H54 (cell line): ENCODE measurements at regions not wholly inside any gene's neighbourhood (a gene's known extent, or its start where the extent isn't known, plus 50 kb on each side); places are given as distances from the start of the nearest gene placed in this dataset.
"Not testable (repeated sequence)": the region's sequence is repeated elsewhere in the genome, so short reads cannot be mapped to it uniquely, and the experiment has no call there.

Experiments used
- DNase-seq: peaks from one replicate; pipeline ENCODE4 v3.0.0; 2011; ENCODE audit warnings: low spot score, mixed read lengths; ENCODE audit not compliant: insufficient read length
- FAIRE-seq: peaks from 3 replicates; lab custom pipeline; 2011; peaks lifted over from hg19 to GRCh38; lab: Jason Lieb, UNC
- POLR2A ChIP-seq: IDR thresholded peaks from 2 replicates; pipeline ENCODE4 v1.6.1; 2011; ENCODE audit warnings: low read depth, mild to moderate bottlenecking, low read length

DNA sequence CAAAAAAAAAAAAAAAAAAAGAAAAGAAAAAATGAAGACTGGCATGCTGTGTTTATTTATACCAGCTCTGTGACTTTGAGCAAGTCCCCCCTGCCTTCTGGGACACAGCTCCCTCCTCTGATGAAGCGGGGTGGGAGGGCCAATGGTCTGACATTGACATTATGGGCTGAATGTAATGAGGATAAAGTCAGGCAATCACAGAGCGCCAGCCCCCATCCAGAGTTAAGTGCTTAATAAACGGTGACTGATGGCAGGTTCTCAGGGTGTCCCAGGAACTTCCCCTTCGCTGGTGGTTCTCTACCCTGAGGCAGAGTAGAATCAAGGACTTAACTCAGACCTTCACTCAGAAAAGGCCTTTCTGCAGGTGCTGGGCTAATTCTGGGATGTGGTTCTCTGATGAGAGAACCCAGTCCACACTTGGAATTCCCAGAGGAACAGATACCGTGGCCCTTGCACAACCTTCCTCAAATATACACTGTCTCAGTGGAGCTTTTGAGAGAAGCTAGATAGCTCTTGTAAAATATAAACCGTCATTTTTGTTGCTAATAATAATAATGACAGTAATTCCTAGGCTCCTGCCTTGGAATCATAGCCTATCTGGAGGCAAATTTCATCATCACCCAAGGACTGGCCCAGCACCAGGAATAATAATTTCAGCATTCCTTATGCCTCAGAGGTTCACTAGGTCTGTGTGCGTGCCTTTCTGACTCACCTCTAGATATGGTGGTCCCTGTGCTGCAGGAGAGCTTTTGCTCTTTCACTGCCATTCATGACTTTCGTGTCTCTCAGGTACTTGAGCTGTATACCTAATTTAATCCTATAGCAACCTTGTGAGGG, 115.8 kb downstream of the RPLP1 start:
- no peak for TF ChIP-seq POLR2A
- no peak for DNase-seq
- FAIRE-seq = no peak

GRCh38 chr15:69570454-69570853, 117.8 kb downstream of the RPLP1 start:
- no peak for DNase-seq
- TF ChIP-seq POLR2A = no peak
- no peak for FAIRE-seq

- DNase-seq (no peak), FAIRE-seq (no peak)
- TF ChIP-seq POLR2A = no peak
These were observed 118.4 kb downstream of the RPLP1 start for GRCh38 chr15:69570997-69571396.

GRCh38 chr15:69573278-69573677, 120.7 kb downstream of the RPLP1 start:
- not testable (repeated sequence) for FAIRE-seq, DNase-seq

GRCh38 chr15:69573815-69574475, 121.3 kb downstream of the RPLP1 start:
- no peak for TF ChIP-seq POLR2A
- FAIRE-seq = no peak
- DNase-seq = no peak

GRCh38 chr15:69574506-69574905, 121.9 kb downstream of the RPLP1 start:
- DNase-seq (no peak), FAIRE-seq (no peak)
- TF ChIP-seq POLR2A = no peak

DNA sequence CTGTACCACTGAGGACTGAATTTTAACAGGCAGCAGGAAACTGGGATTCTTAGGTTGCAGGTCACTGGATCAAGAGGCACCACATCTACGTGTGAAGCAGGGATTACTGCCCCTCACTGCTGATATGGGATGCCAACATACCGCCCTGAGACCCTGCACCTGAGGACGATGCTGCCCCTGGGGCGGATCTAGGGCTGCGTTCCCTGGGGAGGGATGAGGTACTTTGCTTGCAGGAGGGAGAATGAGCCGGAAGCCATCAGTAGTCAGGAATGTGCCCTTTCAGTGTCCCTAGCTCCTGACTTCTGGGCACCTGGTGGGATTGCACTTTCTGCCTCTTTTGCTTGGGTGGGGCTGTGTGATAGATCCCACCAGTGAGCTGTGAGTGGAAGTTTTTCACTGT, 122.8 kb downstream of the RPLP1 start:
- DNase-seq (no peak), FAIRE-seq (no peak)
- TF ChIP-seq POLR2A = no peak

GRCh38 chr15:69576035-69576526, 123.5 kb downstream of the RPLP1 start:
- DNase-seq (peak; percentile 50), FAIRE-seq (no peak)
- no peak for TF ChIP-seq POLR2A

DNA sequence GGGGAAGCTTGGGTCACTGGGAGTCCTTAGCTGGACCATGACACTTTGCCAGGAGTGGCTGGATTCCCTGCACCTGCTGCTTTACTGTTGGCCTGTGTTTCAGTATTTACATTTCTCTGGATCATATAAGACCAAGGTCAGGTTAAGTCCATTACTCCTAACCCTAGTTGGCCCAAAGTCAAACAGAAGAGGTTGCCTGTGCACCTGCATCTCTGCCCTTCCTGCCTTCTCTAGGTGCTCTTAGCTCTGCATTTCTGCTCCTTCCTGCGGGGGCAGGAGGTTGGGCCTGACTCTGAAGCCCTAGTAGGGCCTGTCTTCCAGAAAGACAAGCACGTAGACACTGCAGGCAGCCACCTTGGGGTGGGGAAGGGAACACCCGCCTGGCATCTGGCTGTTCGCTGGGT, 124.3 kb downstream of the RPLP1 start:
- DNase-seq = no peak
- no peak for TF ChIP-seq POLR2A
- no peak for FAIRE-seq

- DNase-seq (no peak), FAIRE-seq (no peak)
- no peak for TF ChIP-seq POLR2A
These were observed 124.8 kb downstream of the RPLP1 start for GRCh38 chr15:69577397-69577796.

- no peak for TF ChIP-seq POLR2A
- no peak for FAIRE-seq
- DNase-seq = no peak
These were observed 125.6 kb downstream of the RPLP1 start for GRCh38 chr15:69578252-69578651.

DNA sequence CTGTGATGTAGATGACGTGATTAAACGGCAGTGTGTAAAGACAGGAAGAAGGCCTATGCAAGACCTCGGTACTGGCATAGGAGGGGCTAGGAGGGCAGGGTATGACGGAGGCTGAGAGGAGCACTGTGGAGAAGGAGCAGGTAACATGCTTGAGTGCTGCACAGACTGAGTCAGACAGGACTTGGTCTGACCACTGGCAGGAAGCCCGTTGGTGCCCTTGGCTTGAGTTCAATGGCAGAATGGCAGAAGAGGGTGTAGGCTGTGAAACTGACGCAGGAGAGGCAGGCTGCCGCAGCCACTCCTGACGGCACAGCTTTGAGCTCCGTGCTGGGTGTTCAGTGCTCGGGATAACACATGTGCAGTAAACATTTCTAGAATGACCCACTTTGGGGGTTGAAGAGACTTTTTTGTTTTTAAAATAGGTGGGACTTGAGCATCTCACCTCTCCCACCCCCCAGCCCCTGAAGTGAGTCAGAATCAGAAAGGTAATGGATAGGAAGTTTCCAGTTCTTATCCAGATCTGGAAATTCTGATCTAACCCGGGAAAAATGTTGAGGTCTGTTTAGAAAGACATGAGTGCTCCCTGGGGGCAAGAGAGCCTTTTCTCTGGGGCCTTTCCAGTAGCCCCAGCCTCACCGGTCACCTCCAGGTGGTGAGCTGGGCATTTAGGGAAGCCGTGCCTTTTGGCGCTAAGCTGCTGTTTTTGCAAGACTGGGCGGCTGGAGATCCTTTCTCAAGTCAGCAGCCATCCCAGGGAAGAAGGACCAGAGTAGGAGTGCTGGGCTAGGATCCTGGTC, 126.4 kb downstream of the RPLP1 start:
- no peak for TF ChIP-seq POLR2A
- DNase-seq (peak; percentile 22), FAIRE-seq (no peak)

- DNase-seq (no peak), FAIRE-seq (no peak)
- TF ChIP-seq POLR2A = no peak
These were observed 127.5 kb downstream of the RPLP1 start for GRCh38 chr15:69579950-69580618.
